HG02870 (cell line): ENCODE measurements at regions not wholly inside any gene's neighbourhood (a gene's known extent, or its start where the extent isn't known, plus 50 kb on each side); places are given as distances from the start of the nearest gene placed in this dataset.

Source experiments
- ATAC-seq: cut with Tn5 transposase; IDR thresholded peaks from one replicate; pipeline ENCODE4 v1.9.1; 2021; ENCODE audit warnings: mild to moderate bottlenecking, moderate library complexity; ENCODE audit not compliant: unreplicated experiment

DNA sequence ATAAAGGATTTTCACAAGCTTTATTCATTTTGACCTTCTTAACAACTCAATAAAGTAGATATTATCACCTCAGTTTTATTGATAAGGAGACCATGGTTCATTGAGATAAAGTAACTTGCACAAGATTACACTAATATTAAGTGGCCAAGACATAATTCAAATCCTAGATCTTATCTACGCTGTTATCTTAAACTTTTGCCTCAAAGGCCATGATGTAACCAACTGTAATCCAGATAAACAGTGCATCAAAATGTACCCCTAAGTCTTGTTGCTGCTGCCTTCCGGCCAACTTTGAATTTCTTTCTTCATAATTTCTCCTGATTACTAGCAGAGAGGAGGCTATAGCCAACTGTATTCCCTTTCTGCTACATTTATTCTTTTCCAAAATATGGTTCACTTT lies 1094.8 kb upstream of the PIK3C3 start:
- ATAC-seq: no peak

DNA sequence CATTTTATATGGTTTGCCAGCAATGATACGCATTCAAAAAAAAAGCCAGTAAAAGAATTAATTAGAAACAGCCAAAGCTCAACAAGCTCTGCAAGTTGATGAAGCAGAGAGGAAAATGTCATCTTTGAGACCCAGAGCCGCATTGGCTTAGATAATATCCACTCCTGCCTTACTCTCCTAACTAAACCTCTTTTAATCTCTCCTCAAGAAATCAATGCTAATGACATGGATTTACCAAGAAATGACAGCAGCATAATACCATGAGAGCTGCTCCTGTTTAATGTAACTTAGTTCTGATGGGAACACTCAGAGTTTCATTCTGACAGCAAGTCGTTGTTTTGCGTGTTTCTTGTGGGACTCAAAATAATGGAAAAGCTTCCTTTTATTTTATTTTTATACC lies 1099.4 kb upstream of the PIK3C3 start:
- ATAC-seq: no peak

DNA sequence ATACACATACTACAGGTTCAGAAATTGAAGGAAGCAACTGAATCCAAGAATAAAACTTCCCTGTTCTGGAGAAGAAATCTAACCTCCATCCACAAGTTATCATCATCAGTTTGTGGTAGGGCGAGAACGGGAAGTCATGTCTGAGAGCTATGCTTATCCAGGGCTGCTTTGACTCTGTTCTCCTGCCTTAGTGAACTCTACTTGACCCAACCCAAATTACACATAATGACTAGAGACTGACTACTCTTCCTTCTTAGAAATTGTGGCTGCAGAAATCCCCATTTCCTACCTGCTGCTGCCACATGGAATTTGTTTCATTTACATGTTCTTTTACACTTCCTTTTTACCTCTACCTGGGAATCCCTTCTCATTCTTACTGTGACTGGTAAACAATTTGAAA lies 1102.6 kb upstream of the PIK3C3 start:
- no peak for ATAC-seq

DNA sequence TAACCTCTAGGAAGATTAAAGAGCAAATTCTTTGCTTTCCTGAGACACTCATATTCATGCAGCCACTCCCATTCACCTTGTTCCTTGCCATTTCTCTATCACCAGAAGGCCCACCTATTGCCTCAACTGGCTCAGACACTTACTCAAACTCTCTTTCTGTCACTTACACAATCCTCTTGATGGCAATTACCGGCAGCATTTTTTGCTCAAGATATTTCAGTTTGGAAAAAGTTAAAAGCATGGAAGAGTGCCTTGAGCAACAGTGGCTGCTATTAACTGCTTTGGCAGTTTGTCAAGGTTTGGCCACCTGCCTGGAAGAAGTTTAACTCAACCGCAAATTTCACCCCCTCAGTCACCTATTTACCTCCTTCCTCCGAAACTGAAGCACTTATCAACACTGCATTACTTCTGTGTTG lies 1104.0 kb upstream of the PIK3C3 start:
- ATAC-seq: no peak

DNA sequence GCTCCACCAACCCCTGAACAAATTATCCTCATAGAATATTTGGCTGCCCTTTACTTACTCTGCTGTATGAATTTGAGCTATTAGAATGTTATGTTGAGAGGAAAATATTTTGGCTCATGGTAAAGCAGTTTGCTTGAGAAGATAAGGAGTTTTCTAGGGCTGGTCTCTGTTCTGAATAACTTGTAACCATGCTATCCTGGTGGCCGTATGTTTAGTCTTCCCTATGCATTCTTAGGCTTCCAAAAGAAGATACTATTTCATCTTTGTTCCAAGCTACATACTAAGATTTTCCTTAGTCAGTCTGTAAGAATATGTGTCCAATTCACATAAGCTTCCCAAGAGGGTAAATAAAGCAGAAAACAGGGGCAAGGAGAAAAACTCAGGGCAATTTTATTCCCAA lies 1105.1 kb upstream of the PIK3C3 start:
- ATAC-seq: no peak

DNA sequence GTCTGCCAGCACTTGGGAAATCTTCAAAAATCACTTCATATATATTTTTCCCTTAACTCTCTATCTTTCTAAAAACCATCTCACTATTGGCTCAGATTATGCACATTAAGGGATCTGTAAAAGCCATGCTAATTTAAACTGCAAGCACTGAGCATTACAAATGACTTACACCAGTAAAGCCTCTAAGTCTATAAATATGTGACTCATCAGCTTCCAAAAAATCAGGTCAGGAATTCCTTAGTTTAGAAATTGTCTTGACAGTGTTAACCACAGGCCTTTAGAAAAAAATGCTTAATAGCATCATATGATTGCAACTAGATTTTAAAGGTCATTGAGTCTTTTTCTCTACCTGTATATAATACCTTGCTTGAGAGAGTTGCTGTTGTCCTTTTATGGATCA lies 1113.6 kb upstream of the PIK3C3 start:
- no peak for ATAC-seq

DNA sequence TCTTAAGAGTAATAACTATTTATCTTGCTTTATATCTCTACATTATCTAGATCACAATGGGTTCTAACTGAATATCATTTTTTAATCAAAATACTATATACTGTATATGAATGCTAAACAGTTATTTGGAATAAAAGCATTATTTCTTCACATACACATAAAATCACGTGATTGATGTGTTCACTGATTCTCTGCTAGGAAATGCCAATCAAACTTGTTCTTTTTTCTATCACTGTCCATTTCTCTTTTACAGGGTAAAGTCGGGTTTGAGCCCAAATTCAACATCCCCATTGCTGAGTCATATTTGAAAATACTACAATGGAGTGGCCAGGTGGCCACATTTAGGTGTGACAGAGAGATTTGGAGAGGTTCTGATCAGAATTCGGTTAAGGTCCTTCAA lies 1114.0 kb upstream of the PIK3C3 start:
- no peak for ATAC-seq

DNA sequence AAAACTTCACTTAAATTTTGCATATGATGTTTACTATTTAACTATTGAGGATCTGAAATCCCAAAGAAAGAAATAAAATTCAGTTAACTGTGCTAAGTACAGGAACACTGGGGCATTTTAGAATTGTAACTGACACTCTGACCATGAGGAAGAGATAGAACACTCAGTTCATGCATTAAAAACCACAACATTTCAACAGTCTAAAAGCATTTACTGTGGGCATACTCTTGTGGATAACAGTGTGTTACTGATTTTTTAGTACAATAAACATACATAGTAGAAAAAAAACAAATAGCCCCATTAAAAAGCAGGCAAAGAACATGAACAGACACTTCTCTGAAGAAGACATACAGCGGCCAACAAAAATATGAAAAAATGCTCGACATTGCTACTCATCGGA lies 1122.7 kb upstream of the PIK3C3 start:
- ATAC-seq: no peak

DNA sequence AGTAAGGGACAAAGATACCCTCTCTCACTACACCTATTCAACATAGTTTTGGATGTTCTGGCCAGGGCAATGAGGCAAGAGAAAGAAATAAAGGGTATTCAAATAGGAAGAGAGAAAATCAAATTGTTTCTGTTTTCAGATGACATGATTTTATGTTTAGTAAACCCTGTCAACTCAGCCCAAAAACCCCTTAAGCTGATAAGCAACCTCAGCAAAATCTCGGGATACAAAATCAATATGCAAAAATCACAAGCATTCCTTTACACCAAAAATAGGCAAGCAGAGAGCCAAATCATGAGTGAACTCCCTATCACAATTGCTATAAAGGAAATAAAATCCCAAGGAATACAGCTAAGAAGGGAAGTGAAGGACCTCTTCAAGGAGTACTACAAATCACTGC lies 1130.7 kb upstream of the PIK3C3 start:
- ATAC-seq: no peak

DNA sequence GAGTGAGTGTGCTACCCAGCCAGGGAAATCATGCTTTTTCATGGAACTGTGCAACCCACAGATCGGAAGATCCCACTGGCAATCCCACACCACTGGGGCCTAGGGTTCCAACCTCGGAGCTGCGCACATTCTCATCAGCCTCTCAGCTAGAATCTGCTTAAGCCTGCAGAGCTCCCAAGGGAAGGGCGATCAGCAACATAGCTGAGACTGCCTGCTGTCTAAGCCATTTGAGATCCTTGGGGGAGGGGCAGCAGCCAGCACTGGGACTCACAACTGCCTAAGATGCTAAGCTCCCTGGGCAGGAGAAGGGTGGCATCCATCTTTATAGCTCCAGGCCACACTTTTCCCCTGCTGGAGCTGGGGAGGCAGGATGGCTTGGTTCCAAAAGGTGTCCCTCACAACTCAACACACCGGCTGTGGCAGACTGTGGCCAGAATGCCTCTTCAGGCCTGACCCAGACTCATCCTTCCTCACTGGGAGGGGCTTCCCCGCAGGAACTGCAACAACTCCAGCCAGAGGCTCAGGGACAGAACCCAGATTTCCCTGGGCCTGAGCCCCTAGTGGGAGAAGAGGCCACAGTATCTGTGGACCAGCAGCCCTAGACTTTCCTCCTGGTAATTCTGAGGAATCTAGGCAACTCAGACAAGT lies 1133.3 kb upstream of the PIK3C3 start:
- no peak for ATAC-seq

DNA sequence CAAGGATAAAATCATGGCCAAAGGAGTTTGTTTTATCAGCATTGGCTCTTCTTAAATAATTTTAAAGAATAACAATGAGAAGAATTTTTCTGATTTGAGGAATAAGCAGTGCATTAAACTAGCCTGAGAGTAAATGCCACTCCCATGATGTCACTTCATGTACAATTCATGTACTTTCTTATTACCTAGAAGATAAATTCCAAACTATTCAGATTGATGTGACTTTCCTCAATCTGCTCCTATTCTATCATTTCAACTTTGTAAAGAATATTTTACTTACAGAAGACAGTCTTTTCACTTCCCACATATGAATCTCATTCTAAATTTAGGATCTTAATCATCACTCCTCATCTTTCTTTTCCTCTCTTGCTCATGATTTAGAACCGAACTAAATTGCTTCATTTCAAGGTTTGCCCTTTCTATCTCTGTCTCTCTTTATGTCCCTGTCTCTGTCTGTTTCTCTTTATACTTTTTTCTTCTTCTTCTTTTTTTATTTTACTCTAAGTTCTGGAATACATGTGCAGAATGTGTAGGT lies 1142.0 kb upstream of the PIK3C3 start:
- ATAC-seq: no peak

DNA sequence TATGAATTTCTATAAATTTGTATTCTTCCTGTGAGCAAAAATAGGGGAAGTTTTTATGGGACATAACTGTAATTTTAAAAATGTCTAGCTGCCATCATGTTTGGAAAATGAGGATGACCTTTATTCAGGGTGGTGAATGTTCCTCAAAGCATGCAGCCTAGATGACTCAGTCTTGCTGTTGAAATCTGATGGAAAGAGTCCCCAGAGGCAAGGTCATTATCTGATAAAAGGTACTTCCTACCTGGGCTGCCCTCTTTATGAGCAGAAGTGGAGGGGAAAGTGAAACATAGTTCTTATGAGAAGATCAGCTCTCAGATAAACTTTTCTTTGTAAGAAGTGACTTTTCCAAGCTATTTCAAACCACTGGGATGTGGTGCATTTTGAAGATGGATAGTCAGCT lies 1144.7 kb upstream of the PIK3C3 start:
- ATAC-seq: no peak

DNA sequence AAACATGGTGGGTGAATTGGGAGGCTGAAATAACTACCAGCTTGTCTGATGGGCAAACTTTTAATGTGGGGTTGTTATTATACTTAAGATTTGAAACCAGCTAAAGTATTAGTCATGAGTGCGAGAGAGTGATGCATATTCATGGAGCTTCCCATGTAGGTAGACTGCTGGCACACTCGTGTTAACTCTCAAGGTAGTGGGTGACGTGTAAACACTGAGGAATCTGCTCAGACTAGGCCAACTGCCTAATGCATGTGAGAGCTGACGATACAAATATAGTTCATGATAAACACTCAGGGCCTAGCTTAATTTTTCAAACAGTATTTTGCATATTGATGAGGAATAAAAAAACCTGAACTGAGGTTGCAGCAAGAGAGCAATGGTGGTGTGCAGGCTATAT lies 1165.7 kb upstream of the PIK3C3 start:
- no peak for ATAC-seq

DNA sequence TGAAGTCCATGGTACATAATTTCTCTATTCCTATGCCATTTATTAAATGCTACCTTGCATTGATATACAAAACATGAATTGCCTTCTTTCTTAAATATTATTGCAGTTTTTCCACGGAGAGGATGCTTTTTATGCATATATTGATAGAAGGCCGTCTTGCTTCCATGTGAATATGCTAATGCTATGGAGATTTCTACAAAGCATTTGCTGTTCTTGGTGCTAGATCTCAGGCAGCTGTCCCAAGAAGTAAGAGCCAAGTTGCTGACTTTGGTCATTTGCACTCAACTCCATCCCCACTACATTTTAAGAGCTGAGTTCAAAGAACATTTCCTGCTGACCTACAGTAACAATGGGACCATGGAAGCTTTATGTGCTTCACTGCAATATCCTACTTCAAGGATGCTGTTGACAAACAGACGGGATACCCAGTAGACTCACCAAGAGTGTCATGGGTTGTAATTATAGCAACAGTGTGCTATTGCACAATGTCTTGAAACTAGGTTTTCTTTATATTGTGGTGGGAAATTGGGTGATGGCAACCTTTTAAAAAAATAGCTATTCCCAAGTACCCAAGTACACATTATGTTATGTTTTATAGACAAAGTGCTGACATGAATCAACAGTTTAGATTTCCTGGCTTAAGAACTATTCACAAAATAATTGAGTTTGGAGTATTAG lies 1172.4 kb upstream of the PIK3C3 start:
- ATAC-seq: no peak

DNA sequence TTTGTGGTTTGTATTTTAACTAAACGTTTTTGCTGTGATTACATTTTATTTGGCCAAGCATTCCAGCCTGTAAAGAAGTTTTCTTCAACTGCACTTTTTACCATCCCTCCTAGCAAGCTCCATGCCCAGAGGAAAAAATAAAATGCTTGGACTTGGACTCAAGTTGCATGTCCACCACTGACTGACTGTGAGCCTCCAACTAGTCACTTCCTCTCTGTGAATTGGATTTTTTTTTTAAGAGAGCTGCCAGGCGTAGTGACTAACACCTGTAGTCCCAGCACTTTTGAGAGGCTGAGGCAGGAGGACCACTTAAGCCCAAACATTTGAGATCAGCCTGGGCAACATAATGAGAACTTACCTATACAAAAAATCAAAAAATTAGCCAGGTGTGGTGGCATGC lies 1185.2 kb upstream of the PIK3C3 start:
- ATAC-seq: no peak

DNA sequence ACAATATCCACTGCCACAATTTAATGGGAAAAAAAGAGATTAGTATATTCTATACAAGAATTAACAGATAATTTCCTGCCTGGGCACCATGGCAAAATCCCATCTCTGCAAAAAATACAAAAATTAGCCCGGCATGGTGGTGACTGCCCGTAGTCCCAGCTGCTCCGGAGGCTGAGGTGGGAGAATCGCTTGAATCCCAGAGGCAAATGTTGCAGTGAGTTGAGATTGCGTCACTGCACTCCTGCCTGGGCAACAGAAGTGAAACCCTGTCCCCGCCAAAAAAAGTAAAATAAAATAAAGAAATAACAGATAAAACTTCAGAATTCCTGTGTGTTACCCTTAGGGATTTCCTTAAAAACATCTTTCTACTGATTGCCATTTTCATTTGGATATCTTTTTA lies 1194.8 kb upstream of the PIK3C3 start:
- no peak for ATAC-seq

DNA sequence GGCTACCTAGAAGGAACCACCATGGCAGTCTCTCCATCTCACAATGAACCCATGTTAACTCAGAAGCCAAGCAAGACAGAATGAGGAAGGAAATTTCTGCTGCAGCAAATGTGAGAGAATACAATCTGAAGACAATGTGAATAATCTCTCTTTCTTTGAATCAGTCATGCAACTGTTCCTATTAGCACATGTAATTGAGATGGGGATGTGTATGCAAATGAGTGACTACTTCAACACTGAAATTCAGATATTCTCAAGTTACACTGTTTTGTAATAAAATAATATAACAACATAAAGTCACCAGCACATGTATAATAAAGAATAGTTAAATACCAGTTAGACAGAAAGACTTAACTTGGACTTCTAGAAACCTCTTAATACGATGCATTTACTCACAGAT lies 1200.6 kb upstream of the PIK3C3 start:
- no peak for ATAC-seq

DNA sequence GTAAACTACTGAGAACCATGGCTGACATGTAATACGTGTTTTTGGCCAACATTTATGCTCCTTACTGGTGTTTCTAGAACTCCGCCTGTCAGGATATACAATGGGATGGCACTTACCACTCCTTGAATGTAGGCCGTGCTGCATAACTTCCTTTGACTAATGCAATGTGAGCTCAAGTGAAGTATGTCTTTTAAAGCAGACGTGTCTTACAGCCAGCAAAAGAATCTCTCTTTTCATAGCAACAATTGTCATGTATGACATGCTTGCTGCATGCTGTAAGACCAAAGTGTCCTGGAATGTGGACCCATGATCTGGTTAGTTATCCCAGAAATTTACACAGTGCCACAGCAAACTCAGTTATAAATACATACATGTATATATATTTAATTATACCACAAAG lies 1202.7 kb upstream of the PIK3C3 start:
- ATAC-seq: no peak

DNA sequence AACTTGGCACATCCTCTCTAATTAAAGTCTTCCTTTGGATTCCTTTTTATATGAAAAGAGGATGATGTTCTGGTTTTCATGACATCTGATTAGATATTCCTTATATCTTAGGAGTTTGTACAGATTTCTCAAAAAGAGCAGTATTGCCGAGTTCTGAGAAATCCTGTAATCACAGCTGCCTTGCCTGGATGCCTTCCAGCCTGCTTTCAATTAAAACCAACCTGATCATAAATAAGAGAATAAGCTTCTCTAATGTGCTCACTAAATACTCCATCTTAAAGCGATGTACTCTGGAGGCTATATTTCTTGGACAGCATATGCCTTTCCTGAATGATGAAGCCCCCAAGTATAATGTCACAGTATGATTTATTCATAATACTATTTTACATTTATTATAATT lies 1203.8 kb upstream of the PIK3C3 start:
- no peak for ATAC-seq

DNA sequence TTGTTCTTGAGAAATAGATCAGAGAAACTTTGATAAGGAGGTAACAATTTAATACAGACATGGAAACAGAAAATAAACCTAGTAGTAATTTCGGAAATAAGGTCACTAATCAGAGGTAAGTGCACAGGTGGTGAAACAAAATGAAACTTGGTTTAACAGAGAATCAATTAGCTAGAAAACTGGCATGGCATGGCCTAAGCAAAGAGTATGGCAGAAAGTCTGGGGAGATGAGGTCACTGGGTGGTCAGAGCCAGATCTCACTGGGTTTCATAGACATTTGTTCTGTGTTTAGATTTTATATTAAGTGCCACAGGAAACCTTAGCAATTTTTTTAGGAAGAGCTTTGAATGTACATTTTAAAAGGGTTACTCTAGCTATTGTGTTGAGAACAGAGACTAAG lies 1216.0 kb upstream of the PIK3C3 start:
- no peak for ATAC-seq

DNA sequence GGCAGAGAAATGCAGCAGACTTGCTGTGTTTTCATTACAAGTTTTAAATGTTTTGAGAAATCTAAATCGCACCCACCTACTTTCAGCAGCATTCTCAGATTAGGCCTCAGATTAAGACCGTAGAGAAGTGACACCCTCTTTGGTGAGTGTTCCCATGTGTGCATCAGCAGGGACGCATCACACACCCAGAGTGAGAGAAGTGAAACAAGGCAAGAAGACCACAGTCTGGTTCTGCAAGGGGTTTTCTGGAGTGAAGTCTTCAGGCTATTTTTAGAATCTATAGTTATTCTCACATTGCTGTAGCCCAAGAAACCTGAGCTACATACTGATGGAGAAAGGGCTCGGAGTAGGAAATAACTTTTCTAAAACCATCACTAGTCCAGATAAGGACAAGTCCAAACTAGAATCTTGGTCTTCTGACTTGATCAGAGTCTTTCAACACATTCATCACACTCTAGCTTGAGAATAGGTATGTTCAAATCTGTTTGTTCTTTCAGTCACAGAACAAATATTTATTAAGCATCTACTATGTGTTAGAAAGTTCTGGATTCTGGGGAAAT lies 1216.6 kb upstream of the PIK3C3 start:
- no peak for ATAC-seq

DNA sequence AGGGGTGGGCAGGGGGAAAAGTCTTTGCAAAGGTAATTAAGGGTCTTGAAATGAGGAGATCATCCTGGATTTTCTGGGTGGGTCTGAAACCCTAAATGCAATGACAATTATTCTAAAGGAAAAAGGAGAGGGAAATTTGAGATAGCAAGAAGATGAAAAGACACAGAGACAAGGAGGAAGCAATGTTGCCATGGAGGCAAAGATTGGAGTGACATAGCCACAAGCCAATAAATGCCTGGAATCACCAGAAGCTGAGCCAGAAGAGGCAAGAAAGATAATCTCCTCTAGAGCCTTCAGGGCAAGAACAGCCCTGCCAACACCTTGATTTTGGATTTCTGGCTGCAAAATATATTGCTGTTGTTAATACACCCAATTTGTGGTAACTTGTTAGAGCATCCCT lies 1246.3 kb upstream of the PIK3C3 start:
- ATAC-seq: no peak
